IMR-90 (cell line): ENCODE measurements at regions not wholly inside any gene's neighbourhood (a gene's known extent, or its start where the extent isn't known, plus 50 kb on each side); places are given as distances from the start of the nearest gene placed in this dataset.

Source experiments
- ATAC-seq: fragments of 200-7000 bp; cut with Tn5 transposase; 2 replicates; pipeline ENCODE4 v1.9.1; 2020; ENCODE audit warnings: low read depth, mild to moderate bottlenecking, moderate library complexity
- BruUV-seq: library from RNA; stranded (reverse); fragments of 400-500 nt; replicated peaks from 2 replicates; lab custom pipeline; 2021; lab: Mats Ljungman, UMichigan
- CTCF ChIA-PET: fragments of 300-600 bp; formaldehyde crosslinking; extraction: SDS; loops from one replicate; lab custom pipeline; 2021; ENCODE audit warnings: antibody characterized with exemption; lab: Yijun Ruan, JAX
- POLR2A ChIA-PET: fragments of 300-600 bp; sonication (Branson Sonifier 250); formaldehyde crosslinking; loops from one replicate; lab custom pipeline; 2022; ENCODE audit warnings: antibody characterized with exemption; ENCODE audit not compliant: unreplicated experiment; lab: Charles Lee
- DNase-seq: peaks from one replicate; pipeline ENCODE4 v3.0.0; 2013
- H2AFZ ChIP-seq: replicated peaks from 2 replicates; pipeline ENCODE3; 2013; ENCODE audit warnings: low read length, mild to moderate bottlenecking; ENCODE audit not compliant: poor library complexity
- H2AK5ac ChIP-seq: 2 replicates; pipeline ENCODE4 v1.6.1; 2013; ENCODE audit warnings: low read depth, low read length, inconsistent platforms
- H2AK9ac ChIP-seq: replicated peaks from 2 replicates; pipeline ENCODE3; 2013; ENCODE audit warnings: mild to moderate bottlenecking, low read depth, low read length, moderate library complexity; ENCODE audit not compliant: poor library complexity
- H2BK120ac ChIP-seq: 2 replicates; pipeline ENCODE4 v1.6.1; 2013; ENCODE audit warnings: low read depth, low read length, inconsistent platforms
- H2BK15ac ChIP-seq: 3 replicates; pipeline ENCODE4 v1.6.1; 2013; ENCODE audit warnings: low read depth, low read length, inconsistent platforms
- H2BK20ac ChIP-seq: 2 replicates; pipeline ENCODE4 v1.6.1; 2013; ENCODE audit warnings: low read depth, mild to moderate bottlenecking, inconsistent platforms, low read length, moderate library complexity
- H2BK5ac ChIP-seq: 2 replicates; pipeline ENCODE4 v1.6.1; 2013; ENCODE audit warnings: mild to moderate bottlenecking, low read depth, low read length, inconsistent platforms; ENCODE audit not compliant: poor library complexity, severe bottlenecking
- H3K14ac ChIP-seq: replicated peaks from 2 replicates; pipeline ENCODE4 v1.6.1; 2013; ENCODE audit warnings: low read depth, low read length, inconsistent platforms
- H3K18ac ChIP-seq: 2 replicates; pipeline ENCODE4 v1.6.1; 2013; ENCODE audit warnings: low read depth, low read length, control low read depth
- H3K23ac ChIP-seq: 2 replicates; pipeline ENCODE4 v1.6.1; 2013; ENCODE audit warnings: low read depth, low read length, inconsistent platforms
- H3K27ac ChIP-seq: 2 replicates; pipeline ENCODE4 v1.5.1; 2013; ENCODE audit warnings: mild to moderate bottlenecking, control low read depth, low read length; ENCODE audit not compliant: insufficient read depth
- H3K27me3 ChIP-seq: 2 replicates; pipeline ENCODE4 v1.6.1; 2013; ENCODE audit warnings: low read length; ENCODE audit not compliant: control insufficient read depth, insufficient read depth
- H3K36me3 ChIP-seq: 2 replicates; pipeline ENCODE4 v1.6.1; 2013; ENCODE audit warnings: low read length, mixed read lengths; ENCODE audit not compliant: control insufficient read depth, insufficient read depth
- H3K4ac ChIP-seq: 2 replicates; pipeline ENCODE4 v1.6.1; 2013; ENCODE audit warnings: low read depth, low read length, inconsistent platforms
- H3K4me1 ChIP-seq: 2 replicates; pipeline ENCODE4 v1.6.1; 2013; ENCODE audit warnings: low read length, mixed read lengths; ENCODE audit not compliant: control insufficient read depth, insufficient read depth
- H3K4me2 ChIP-seq: 2 replicates; pipeline ENCODE4 v1.6.1; 2013; ENCODE audit warnings: low read depth, mild to moderate bottlenecking, control low read depth, low read length, moderate library complexity
- H3K4me3 ChIP-seq: 2 replicates; pipeline ENCODE4 v1.5.1; 2013; ENCODE audit warnings: low read depth, mild to moderate bottlenecking, control low read depth, low read length, moderate library complexity; ENCODE audit not compliant: insufficient read depth
- H3K56ac ChIP-seq: 2 replicates; pipeline ENCODE4 v1.6.1; 2013; ENCODE audit warnings: low read length, inconsistent platforms; ENCODE audit not compliant: insufficient read depth; ENCODE audit errors: extremely low read depth
- H3K79me1 ChIP-seq, 2 experiments: 2 replicates each; pipeline ENCODE4 v1.6.1; 2013; ENCODE audit warnings: low read length in 2 of 2, inconsistent platforms in 1 of 2, low read depth in 1 of 2
- H3K9ac ChIP-seq: 2 replicates; pipeline ENCODE4 v1.6.1; 2013; ENCODE audit warnings: low read depth, low read length, control low read depth
- H3K9me1 ChIP-seq: 2 replicates; pipeline ENCODE4 v1.6.1; 2013; ENCODE audit warnings: low read length, inconsistent platforms; ENCODE audit not compliant: insufficient read depth
- H3K9me3 ChIP-seq: 2 replicates; pipeline ENCODE4 v1.6.1; 2013; ENCODE audit warnings: low read length; ENCODE audit not compliant: control insufficient read depth, insufficient read depth
- H4K20me1 ChIP-seq: 2 replicates; pipeline ENCODE4 v1.6.1; 2013; ENCODE audit warnings: low read length, inconsistent platforms; ENCODE audit not compliant: insufficient read depth
- H4K5ac ChIP-seq: 2 replicates; pipeline ENCODE4 v1.6.1; 2013; ENCODE audit warnings: mild to moderate bottlenecking, low read depth, low read length, control low read depth
- H4K8ac ChIP-seq, 2 experiments: 2 replicates each; pipeline ENCODE4 v1.6.1; 2013; ENCODE audit warnings: low read depth in 2 of 2, low read length in 2 of 2, control low read depth in 1 of 2, inconsistent platforms in 1 of 2
- H4K91ac ChIP-seq: 2 replicates; pipeline ENCODE4 v1.6.1; 2013; ENCODE audit warnings: low read depth, low read length, inconsistent platforms; ENCODE audit not compliant: insufficient read depth
- CHD1 ChIP-seq: IDR thresholded peaks from 2 replicates; pipeline ENCODE4 v1.6.1; 2012; ENCODE audit warnings: low read depth, low read length, improper control_type of control experiment
- CTCF ChIP-seq: conservative IDR thresholded peaks from 2 replicates; pipeline ENCODE4 v1.5.1; 2012; ENCODE audit warnings: mild to moderate bottlenecking, low read depth, low read length, improper control_type of control experiment
- NFE2L2 ChIP-seq: fragments of 150-350 bp; IDR thresholded peaks from 2 replicates; pipeline ENCODE4 v1.6.1; 2016; ENCODE audit warnings: low read depth, mild to moderate bottlenecking, low read length
- POLR2A ChIP-seq: IDR thresholded peaks from 2 replicates; pipeline ENCODE4 v1.6.1; 2012; ENCODE audit warnings: mild to moderate bottlenecking, low read depth, low read length
- RCOR1 ChIP-seq: IDR thresholded peaks from 2 replicates; pipeline ENCODE4 v1.6.1; 2012; ENCODE audit warnings: mild to moderate bottlenecking, low read length, improper control_type of control experiment; ENCODE audit not compliant: insufficient replicate concordance
- WGBS, 2 experiments: methylation state at CpG; one replicate each; pipeline versions ENCODE4 v1.1.5 to v1.1.7; 2013; ENCODE audit warnings: missing lambda C conversion rate in 2 of 2; ENCODE audit not compliant: insufficient read length in 1 of 2; ENCODE audit errors: extremely low coverage in 2 of 2; 5-methylcytosine and 5-hydroxymethylcytosine counted together
- dilution Hi-C: fragments of 300-500 bp; cut with HindIII; formaldehyde crosslinking; loops from one replicate; pipeline ENCODE4 v1.14.3; 2018; ENCODE audit warnings: low sequenced_read_pairs; ENCODE audit not compliant: unreplicated experiment
- in situ Hi-C: fragments of 300-500 bp; cut with MboI; formaldehyde crosslinking; loops from 3 replicates; pipeline ENCODE4 v1.14.3; 2019; ENCODE audit warnings: low sequenced_read_pairs, inconsistent platforms, mixed read lengths
- intact Hi-C: fragments of 100-400 bp; cut with micrococcal nuclease; formaldehyde crosslinking; loops from 2 replicates; pipeline ENCODE4 v1.10.0; 2022

GRCh38 chr3:74049444-74049843 is 424.7 kb upstream of the PDZRN3 start:
- no peak overlapping the region for H2BK15ac ChIP-seq
- no peak overlapping the region for H4K8ac ChIP-seq
- no peak overlapping the region for H3K18ac ChIP-seq
- no peak overlapping the region for H2AFZ ChIP-seq
- H2BK20ac ChIP-seq = no peak overlapping the region
- H3K9me1 ChIP-seq = no peaks in the 10 kb centered on the region
- no peak overlapping the region for H2AK9ac ChIP-seq
- no peak overlapping the region for H3K4ac ChIP-seq
- H3K27me3 ChIP-seq = no peaks in the 10 kb centered on the region
- no peak overlapping the region for H3K4me3 ChIP-seq
- no peak overlapping the region for H2AK5ac ChIP-seq
- H3K27ac ChIP-seq = no peak overlapping the region
- no peak overlapping the region for H3K56ac ChIP-seq
- no peak overlapping the region for H3K14ac ChIP-seq
- intact Hi-C loops = no loop called here
- no peak overlapping the region for H3K23ac ChIP-seq
- H3K4me1 ChIP-seq = no peaks in the 10 kb centered on the region
- H3K4me2 ChIP-seq = no peak overlapping the region
- 40% methylated on average over 1 of the region's 5 CpGs; no CpG with 5 or more reads in 1 of the 2 experiments for WGBS, 2 experiments
- no peak overlapping the region for H2BK120ac ChIP-seq
- ChIA-PET CTCF (no interaction called here), POLR2A (no interaction called here)
- no peaks in the 10 kb centered on the region for H3K79me1 ChIP-seq
- DNase-seq = no peak
- BruUV-seq = no TSS peak
- dilution Hi-C loops = no loop called here
- no peaks in the 10 kb centered on the region for H4K20me1 ChIP-seq
- no peak overlapping the region for H4K5ac ChIP-seq
- no peaks in the 10 kb centered on the region for H3K9me3 ChIP-seq
- no peak for ATAC-seq
- in situ Hi-C loops = no loop called here
- H2BK5ac ChIP-seq = no peak overlapping the region
- H4K91ac ChIP-seq = no peak overlapping the region
- TF ChIP-seq CTCF = no peak
- no peak for TF ChIP-seq RCOR1
- no peak for TF ChIP-seq CHD1
- no peak for TF ChIP-seq POLR2A
- TF ChIP-seq NFE2L2 = no peak
- no peaks in the 10 kb centered on the region for H3K36me3 ChIP-seq
- H3K9ac ChIP-seq = no peak overlapping the region
